HUES64 (cell line): ENCODE measurements at regions not wholly inside any gene's neighbourhood (a gene's known extent, or its start where the extent isn't known, plus 50 kb on each side); places are given as distances from the start of the nearest gene placed in this dataset.

Experiments used
- H3K27ac ChIP-seq: 2 replicates; pipeline ENCODE4 v1.7.0; 2013; ENCODE audit warnings: low read depth, low read length, inconsistent platforms
- H3K27me3 ChIP-seq: 2 replicates; pipeline ENCODE4 v1.6.1; 2013; ENCODE audit warnings: mild to moderate bottlenecking, low read length; ENCODE audit not compliant: insufficient read depth
- H3K36me3 ChIP-seq: 2 replicates; pipeline ENCODE4 v1.6.1; 2013; ENCODE audit warnings: mild to moderate bottlenecking, low read length; ENCODE audit not compliant: insufficient read depth
- H3K4me1 ChIP-seq: 2 replicates; pipeline ENCODE4 v1.6.1; 2013; ENCODE audit warnings: mild to moderate bottlenecking, low read length, moderate library complexity; ENCODE audit not compliant: insufficient read depth
- H3K4me3 ChIP-seq: 2 replicates; pipeline ENCODE4 v1.5.1; 2013; ENCODE audit warnings: mild to moderate bottlenecking, low read length, moderate library complexity
- H3K9ac ChIP-seq: 2 replicates; pipeline ENCODE4 v1.6.1; 2013; ENCODE audit warnings: mild to moderate bottlenecking, low read depth, low read length
- H3K9me3 ChIP-seq: 2 replicates; pipeline ENCODE4 v1.6.1; 2013; ENCODE audit warnings: low read depth, low read length; ENCODE audit not compliant: insufficient read depth
- WGBS: fragments of 150-250, 120-280 bp; methylation state at CpG from one replicate; pipeline ENCODE4 v1.1.7; 2013; ENCODE audit warnings: missing lambda C conversion rate; 5-methylcytosine and 5-hydroxymethylcytosine counted together

GRCh38 chr5:24433555-24433954 is 211.2 kb downstream of the CDH10 start:
- Histone ChIP-seq H3K9ac (no peak overlapping the region), H3K4me1 (no peaks in the 10 kb centered on the region), H3K36me3 (no peaks in the 10 kb centered on the region), H3K4me3 (no peak overlapping the region), H3K9me3 (no peaks in the 10 kb centered on the region), H3K27me3 (no peaks in the 10 kb centered on the region), H3K27ac (no peak overlapping the region)
- WGBS = 95% methylated on average over 3 of the region's 3 CpGs
